MCF 10A (cell line): ENCODE measurements at regions not wholly inside any gene's neighbourhood (a gene's known extent, or its start where the extent isn't known, plus 50 kb on each side); places are given as distances from the start of the nearest gene placed in this dataset.

Experiments
- BruUV-seq: library from RNA; stranded (reverse); fragments of 400-500 nt; replicated peaks from 2 replicates; lab custom pipeline; 2021; lab: Mats Ljungman, UMichigan
- CTCF ChIA-PET: fragments of 300-600 bp; sonication (Branson Sonifier 250); formaldehyde crosslinking; extraction: SDS; loops from one replicate; lab custom pipeline; 2021; ENCODE audit warnings: antibody characterized with exemption, inconsistent platforms; lab: Yijun Ruan, JAX
- POLR2A ChIA-PET: fragments of 300-600, 350-650 bp; sonication (Branson Sonifier 250); formaldehyde crosslinking; extraction: SDS; loops from one replicate; lab custom pipeline; 2020; ENCODE audit warnings: antibody characterized with exemption, inconsistent platforms; lab: Yijun Ruan, JAX
- DNase-seq: peaks from one replicate; pipeline ENCODE4 v3.0.0-alpha.2; 2018; ENCODE audit not compliant: unreplicated experiment
- H3K27ac Mint-ChIP-seq: one replicate; pipeline ENCODE4 v1.8.0; 2022; ENCODE audit warnings: mild to moderate bottlenecking, low read depth, mixed read lengths; ENCODE audit not compliant: unreplicated experiment
- H3K27me3 Mint-ChIP-seq: one replicate; pipeline ENCODE4 v1.8.0; 2022; ENCODE audit warnings: mixed read lengths; ENCODE audit not compliant: insufficient read depth, unreplicated experiment
- H3K36me3 Mint-ChIP-seq: one replicate; pipeline ENCODE4 v1.8.0; 2022; ENCODE audit warnings: mild to moderate bottlenecking, moderate library complexity, mixed read lengths; ENCODE audit not compliant: insufficient read depth, unreplicated experiment
- H3K4me1 Mint-ChIP-seq: one replicate; pipeline ENCODE4 v1.8.0; 2022; ENCODE audit warnings: mixed read lengths; ENCODE audit not compliant: insufficient read depth, unreplicated experiment
- H3K4me3 Mint-ChIP-seq: one replicate; pipeline ENCODE4 v1.8.0; 2022; ENCODE audit warnings: mild to moderate bottlenecking, moderate library complexity, mixed read lengths; ENCODE audit not compliant: unreplicated experiment
- H3K9me3 Mint-ChIP-seq: one replicate; pipeline ENCODE4 v1.8.0; 2022; ENCODE audit warnings: mixed read lengths; ENCODE audit not compliant: unreplicated experiment
- intact Hi-C: fragments of 100-400 bp; cut with micrococcal nuclease; formaldehyde crosslinking; loops from 2 replicates; pipeline ENCODE4 v1.14.1; 2022
- TF ChIP-seq, protein P1 (sequence below): fragments of 200-600 bp; IDR thresholded peaks from one replicate; pipeline ENCODE4 v1.8.0; 2022; ENCODE audit warnings: antibody characterized with exemption, mild to moderate bottlenecking; ENCODE audit not compliant: unreplicated experiment

DNA sequence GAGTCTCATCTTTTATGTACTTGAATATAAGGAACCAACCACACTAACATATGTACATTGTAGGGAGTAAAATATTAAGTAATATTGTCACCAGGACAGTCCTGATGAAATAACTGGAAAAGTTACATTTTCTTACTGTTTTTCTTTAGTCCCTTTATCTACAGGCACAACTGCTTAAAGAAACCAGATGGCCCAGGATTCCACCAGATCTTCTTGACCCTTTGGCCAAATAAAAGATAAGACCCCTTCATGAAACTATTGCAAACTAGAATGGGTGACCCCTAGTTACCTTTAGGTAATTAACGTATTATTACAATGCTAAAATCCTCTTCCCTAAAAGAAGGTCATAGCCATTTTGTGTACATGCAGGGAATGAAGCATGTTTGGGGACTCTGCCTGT, 106.3 kb upstream of the FTMT start:
- no peak overlapping the region for H3K4me3 Mint-ChIP-seq
- TF ChIP-seq, protein P1, sequence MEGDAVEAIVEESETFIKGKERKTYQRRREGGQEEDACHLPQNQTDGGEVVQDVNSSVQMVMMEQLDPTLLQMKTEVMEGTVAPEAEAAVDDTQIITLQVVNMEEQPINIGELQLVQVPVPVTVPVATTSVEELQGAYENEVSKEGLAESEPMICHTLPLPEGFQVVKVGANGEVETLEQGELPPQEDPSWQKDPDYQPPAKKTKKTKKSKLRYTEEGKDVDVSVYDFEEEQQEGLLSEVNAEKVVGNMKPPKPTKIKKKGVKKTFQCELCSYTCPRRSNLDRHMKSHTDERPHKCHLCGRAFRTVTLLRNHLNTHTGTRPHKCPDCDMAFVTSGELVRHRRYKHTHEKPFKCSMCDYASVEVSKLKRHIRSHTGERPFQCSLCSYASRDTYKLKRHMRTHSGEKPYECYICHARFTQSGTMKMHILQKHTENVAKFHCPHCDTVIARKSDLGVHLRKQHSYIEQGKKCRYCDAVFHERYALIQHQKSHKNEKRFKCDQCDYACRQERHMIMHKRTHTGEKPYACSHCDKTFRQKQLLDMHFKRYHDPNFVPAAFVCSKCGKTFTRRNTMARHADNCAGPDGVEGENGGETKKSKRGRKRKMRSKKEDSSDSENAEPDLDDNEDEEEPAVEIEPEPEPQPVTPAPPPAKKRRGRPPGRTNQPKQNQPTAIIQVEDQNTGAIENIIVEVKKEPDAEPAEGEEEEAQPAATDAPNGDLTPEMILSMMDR: no peak
- no peak for DNase-seq
- H3K27ac Mint-ChIP-seq: no peak overlapping the region
- POLR2A ChIA-PET: no interaction called here
- intact Hi-C loops: no loop called here
- H3K27me3 Mint-ChIP-seq: no peaks in the 10 kb centered on the region
- H3K36me3 Mint-ChIP-seq: no peaks in the 10 kb centered on the region
- BruUV-seq: no TSS peak
- H3K9me3 Mint-ChIP-seq: peaks cover 8% of the 10 kb centered on the region
- CTCF ChIA-PET: no interaction called here
- no peaks in the 10 kb centered on the region for H3K4me1 Mint-ChIP-seq

DNA sequence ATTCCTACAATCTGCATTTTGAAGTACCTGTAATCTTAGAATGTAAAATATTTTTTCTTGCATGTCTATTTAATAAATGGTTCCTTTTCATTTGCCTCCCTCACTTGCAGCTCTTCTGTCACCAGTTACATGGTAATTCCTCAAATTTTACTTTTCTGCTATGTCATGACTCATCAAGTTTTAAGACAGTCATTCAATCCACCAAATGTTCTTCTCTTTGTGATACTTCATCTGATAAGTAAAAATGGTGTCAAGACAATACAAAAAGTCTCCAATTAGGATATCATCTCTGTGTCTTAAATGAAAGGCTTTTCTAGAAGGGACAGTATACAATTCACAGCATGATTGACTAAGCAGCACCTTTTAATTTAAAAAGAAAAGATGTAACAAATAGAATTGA, 104.9 kb upstream of the FTMT start:
- POLR2A ChIA-PET: no interaction called here
- Mint-ChIP-seq H3K27me3 (no peaks in the 10 kb centered on the region), H3K4me3 (no peak overlapping the region), H3K36me3 (no peaks in the 10 kb centered on the region), H3K27ac (no peak overlapping the region), H3K9me3 (no peaks in the 10 kb centered on the region), H3K4me1 (no peaks in the 10 kb centered on the region)
- intact Hi-C loops: no loop called here
- no peak for DNase-seq
- CTCF ChIA-PET: no interaction called here
- TF ChIP-seq, protein P1: no peak
- BruUV-seq: no TSS peak

DNA sequence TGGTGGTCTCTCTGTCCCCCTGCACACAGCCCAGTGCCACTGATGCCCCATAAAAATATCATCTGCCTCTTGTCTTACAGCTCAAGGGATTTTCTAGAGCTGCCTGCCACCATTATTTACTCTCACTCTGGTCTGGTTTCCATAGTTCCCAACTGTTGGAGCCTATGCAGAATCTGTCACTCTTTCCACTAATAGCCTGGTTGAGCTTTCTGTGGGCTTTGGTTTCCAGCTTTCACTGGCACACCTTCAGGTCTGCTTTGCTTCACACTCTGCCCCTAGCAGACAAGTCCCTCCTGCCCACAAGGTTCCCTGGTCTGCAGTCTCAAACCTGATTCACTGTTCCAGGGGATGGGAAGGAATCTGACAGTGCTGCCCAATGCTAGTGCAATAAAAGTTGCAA, 103.0 kb upstream of the FTMT start:
- no TSS peak for BruUV-seq
- intact Hi-C loops: no loop called here
- TF ChIP-seq, protein P1: no peak
- Mint-ChIP-seq H3K9me3 (no peaks in the 10 kb centered on the region), H3K36me3 (no peaks in the 10 kb centered on the region), H3K4me3 (no peak overlapping the region), H3K27me3 (no peaks in the 10 kb centered on the region), H3K4me1 (no peaks in the 10 kb centered on the region), H3K27ac (no peak overlapping the region)
- ChIA-PET POLR2A (no interaction called here), CTCF (interaction anchor here (0.6 to 1.1 kb wide), 2 partner anchors 200 to 929 kb away, joined by 3 to 5 read pairs; no protein-coding TSS in a partner anchor)
- no peak for DNase-seq

DNA sequence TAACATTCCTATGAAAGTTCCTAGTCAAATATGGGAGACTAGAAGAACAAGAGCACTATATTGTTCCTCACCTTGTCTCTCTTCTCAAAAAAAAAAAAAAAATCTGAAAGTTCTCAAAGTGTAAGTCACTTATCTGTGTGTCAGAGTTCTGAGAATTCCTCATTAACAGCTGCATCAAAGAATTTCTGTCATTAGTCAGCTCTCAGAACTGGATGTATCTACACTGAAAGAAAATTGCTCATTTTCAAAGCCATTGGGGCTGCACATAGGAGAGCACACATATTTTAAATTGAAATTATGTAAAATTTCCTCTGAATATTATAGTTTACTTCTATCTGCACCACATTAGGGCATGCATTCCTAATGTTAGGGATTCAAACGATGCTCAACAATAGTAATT, 99.5 kb upstream of the FTMT start:
- Mint-ChIP-seq H3K9me3 (no peaks in the 10 kb centered on the region), H3K36me3 (no peaks in the 10 kb centered on the region), H3K27ac (no peak overlapping the region), H3K4me1 (no peaks in the 10 kb centered on the region), H3K27me3 (no peaks in the 10 kb centered on the region), H3K4me3 (no peak overlapping the region)
- no TSS peak for BruUV-seq
- TF ChIP-seq, protein P1: no peak
- ChIA-PET CTCF (interaction anchor here (0.6 to 0.7 kb wide), 2 partner anchors 57 to 155 kb away, joined by 3 read pairs; no protein-coding TSS in a partner anchor), POLR2A (no interaction called here)
- intact Hi-C loops: no loop called here
- no peak for DNase-seq
